Kidney (tissue), 13 donors: ENCODE measurements at regions not wholly inside any gene's neighbourhood (a gene's known extent, or its start where the extent isn't known, plus 50 kb on each side); places are given as distances from the start of the nearest gene placed in this dataset.

Experiments
- DNase-seq, 5 donors: peaks; one replicate each; pipeline ENCODE4 v3.0.0-alpha.2; 2013 to 2020
- FAIRE-seq: peaks from 2 replicates; lab custom pipeline; 2012; peaks lifted over from hg19 to GRCh38; lab: Jason Lieb, UNC
- H3K27ac ChIP-seq, 2 donors: one replicate each; pipeline ENCODE4 v1.7.0; 2013; ENCODE audit warnings: low read depth in 2 of 2, low read length in 2 of 2, inconsistent platforms in 1 of 2
- H3K27me3 ChIP-seq: one replicate; pipeline ENCODE4 v1.7.1; 2013; ENCODE audit warnings: low read length, inconsistent platforms; ENCODE audit not compliant: control insufficient read depth, insufficient read depth
- H3K36me3 ChIP-seq, 3 donors: one replicate each; pipeline versions ENCODE4 v1.7.0 to v1.7.1; 2013; ENCODE audit warnings: low read length in 3 of 3, control low read depth in 1 of 3, inconsistent platforms in 1 of 3; ENCODE audit not compliant: insufficient read depth in 3 of 3, control insufficient read depth in 2 of 3
- H3K4me1 ChIP-seq, 3 donors: one replicate each; pipeline versions ENCODE4 v1.7.0 to v1.7.1; 2013; ENCODE audit warnings: low read length in 3 of 3, inconsistent platforms in 1 of 3, low read depth in 1 of 3; ENCODE audit not compliant: control insufficient read depth in 2 of 3, insufficient read depth in 2 of 3
- H3K4me3 ChIP-seq, 3 donors: one replicate each; pipeline versions ENCODE4 v1.7.0 to v1.8.1; 2013; ENCODE audit warnings: low read length in 3 of 3, control low read depth in 1 of 3, inconsistent platforms in 1 of 3
- H3K9ac ChIP-seq, 3 donors: one replicate each; pipeline versions ENCODE4 v1.7.0 to v1.7.1; 2013; ENCODE audit warnings: low read length in 3 of 3, control low read depth in 1 of 3, inconsistent platforms in 1 of 3
- H3K9me3 ChIP-seq, 3 donors: one replicate each; pipeline versions ENCODE4 v1.7.0 to v1.7.1; 2013; ENCODE audit warnings: low read length in 3 of 3, control low read depth in 1 of 3, inconsistent platforms in 1 of 3; ENCODE audit not compliant: control insufficient read depth in 2 of 3, insufficient read depth in 1 of 3
- intact Hi-C: fragments of 100-400 bp; cut with DNase I; formaldehyde crosslinking; loops from one replicate; pipeline ENCODE4 v1.11.1; 2022
- TF ChIP-seq, protein P1 (sequence below): IDR thresholded peaks from 3 replicates; pipeline ENCODE4 v1.5.1; 2012; ENCODE audit warnings: mild to moderate bottlenecking, moderate library complexity, borderline replicate concordance; ENCODE audit not compliant: insufficient read depth; ENCODE audit errors: extremely low read depth
- donor health status: control.
- donor health status: control.
- donor health status: control.
- donor health status: control.
- donor health status: control.
- donor health status: DM: yes; HTN: yes; CAD: no.
- donor health status: Normal renal cell carcinoma (clear cell type).

GRCh38 chr13:88628882-88629281 is 957.7 kb downstream of the SLITRK5 start:
- TF ChIP-seq, protein P1, sequence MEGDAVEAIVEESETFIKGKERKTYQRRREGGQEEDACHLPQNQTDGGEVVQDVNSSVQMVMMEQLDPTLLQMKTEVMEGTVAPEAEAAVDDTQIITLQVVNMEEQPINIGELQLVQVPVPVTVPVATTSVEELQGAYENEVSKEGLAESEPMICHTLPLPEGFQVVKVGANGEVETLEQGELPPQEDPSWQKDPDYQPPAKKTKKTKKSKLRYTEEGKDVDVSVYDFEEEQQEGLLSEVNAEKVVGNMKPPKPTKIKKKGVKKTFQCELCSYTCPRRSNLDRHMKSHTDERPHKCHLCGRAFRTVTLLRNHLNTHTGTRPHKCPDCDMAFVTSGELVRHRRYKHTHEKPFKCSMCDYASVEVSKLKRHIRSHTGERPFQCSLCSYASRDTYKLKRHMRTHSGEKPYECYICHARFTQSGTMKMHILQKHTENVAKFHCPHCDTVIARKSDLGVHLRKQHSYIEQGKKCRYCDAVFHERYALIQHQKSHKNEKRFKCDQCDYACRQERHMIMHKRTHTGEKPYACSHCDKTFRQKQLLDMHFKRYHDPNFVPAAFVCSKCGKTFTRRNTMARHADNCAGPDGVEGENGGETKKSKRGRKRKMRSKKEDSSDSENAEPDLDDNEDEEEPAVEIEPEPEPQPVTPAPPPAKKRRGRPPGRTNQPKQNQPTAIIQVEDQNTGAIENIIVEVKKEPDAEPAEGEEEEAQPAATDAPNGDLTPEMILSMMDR = no peak
- no peaks in the 10 kb centered on the region for H3K27me3 ChIP-seq
- H3K4me1 ChIP-seq = no peaks in the 10 kb centered on the region
- no peak overlapping the region for H3K4me3 ChIP-seq
- no peak for FAIRE-seq
- H3K27ac ChIP-seq = no peak overlapping the region
- DNase-seq = no peak
- no peaks in the 10 kb centered on the region for H3K36me3 ChIP-seq
- intact Hi-C loops = no loop called here
- no peak overlapping the region for H3K9ac ChIP-seq
- H3K9me3 ChIP-seq = no peaks in the 10 kb centered on the region

- H3K4me3 ChIP-seq = no peak overlapping the region
- intact Hi-C loops = no loop called here
- H3K27me3 ChIP-seq = no peaks in the 10 kb centered on the region
- H3K36me3 ChIP-seq = no peaks in the 10 kb centered on the region
- no peak for DNase-seq
- TF ChIP-seq, protein P1 = no peak
- H3K9me3 ChIP-seq = peaks cover 0 to 2% (median 0%) of the 10 kb centered on the region in 3 donors
- H3K27ac ChIP-seq = no peak overlapping the region
- FAIRE-seq = no peak
- no peaks in the 10 kb centered on the region for H3K4me1 ChIP-seq
- H3K9ac ChIP-seq = no peak overlapping the region
Observed at GRCh38 chr13:88637935-88638334, 966.8 kb downstream of the SLITRK5 start.

DNA sequence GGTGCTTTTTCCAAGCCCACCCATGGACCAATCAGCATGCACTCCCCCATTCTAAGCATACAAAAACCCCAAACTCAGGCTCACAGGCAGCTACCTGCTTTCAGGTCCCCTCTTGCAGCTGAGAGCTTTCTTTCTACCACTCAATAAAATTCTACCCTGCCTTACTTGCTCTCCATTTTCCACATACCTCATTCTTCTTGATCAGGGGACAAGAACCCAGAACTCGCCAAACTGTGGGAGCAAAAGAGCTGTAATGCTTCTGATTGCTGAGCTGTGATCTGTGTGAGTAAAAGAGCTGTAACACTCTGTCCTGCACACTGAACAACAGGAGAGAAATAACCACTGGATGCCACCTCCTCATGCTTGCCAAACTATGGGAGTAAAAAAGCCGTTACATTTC is 972.1 kb downstream of the SLITRK5 start:
- H3K9me3 ChIP-seq = peaks cover 0 to 14% (median 2%) of the 10 kb centered on the region in 3 donors
- intact Hi-C loops = no loop called here
- H3K4me3 ChIP-seq = no peak overlapping the region
- no peaks in the 10 kb centered on the region for H3K4me1 ChIP-seq
- H3K9ac ChIP-seq = no peak overlapping the region
- H3K36me3 ChIP-seq = no peaks in the 10 kb centered on the region
- H3K27ac ChIP-seq = no peak overlapping the region
- DNase-seq = no peak
- H3K27me3 ChIP-seq = no peaks in the 10 kb centered on the region
- TF ChIP-seq, protein P1 = no peak
- no peak for FAIRE-seq

- Histone ChIP-seq H3K27ac (no peak overlapping the region), H3K9ac (no peak overlapping the region), H3K4me3 (no peak overlapping the region), H3K9me3 (peaks cover 0 to 4% (median 2%) of the 10 kb centered on the region in 3 donors), H3K4me1 (no peaks in the 10 kb centered on the region), H3K36me3 (no peaks in the 10 kb centered on the region), H3K27me3 (no peaks in the 10 kb centered on the region)
- DNase-seq (no peak), FAIRE-seq (no peak)
- TF ChIP-seq, protein P1 = no peak
- intact Hi-C loops = no loop called here
Observed at GRCh38 chr13:88648598-88649373, 977.6 kb downstream of the SLITRK5 start.
